GM23338 (cell line): ENCODE measurements at regions not wholly inside any gene's neighbourhood (a gene's known extent, or its start where the extent isn't known, plus 50 kb on each side); places are given as distances from the start of the nearest gene placed in this dataset.
A peak's percentile ranks its signal among the peaks of the same experiment; 100 is the strongest.

ENCODE experiments used
- ATAC-seq: fragments of 200-7000 bp; cut with Tn5 transposase; 3 replicates; pipeline ENCODE4 v1.9.1; 2020
- DNase-seq: peaks from one replicate; pipeline ENCODE4 v3.0.0-alpha.2; 2015; ENCODE audit warnings: low spot score
- H2AFZ ChIP-seq: fragments of 200-600 bp; sonication (generic); 2 replicates; pipeline ENCODE4 v1.8.0; 2016; ENCODE audit warnings: antibody characterized with exemption, mild to moderate bottlenecking, moderate library complexity
- H3F3A ChIP-seq: fragments of 200-600 bp; sonication (generic); replicated peaks from 2 replicates; pipeline ENCODE4 v1.8.0; 2017; ENCODE audit warnings: antibody characterized with exemption, mixed run types, low read depth
- H3K27ac ChIP-seq: fragments of 200-600 bp; sonication (generic); 2 replicates; pipeline ENCODE4 v1.6.1; 2016; ENCODE audit warnings: low read depth
- H3K27me3 ChIP-seq: fragments of 200-600 bp; sonication (generic); 2 replicates; pipeline ENCODE4 v1.8.0; 2016; ENCODE audit warnings: mild to moderate bottlenecking, mixed run types, moderate library complexity; ENCODE audit not compliant: insufficient read depth
- H3K36me3 ChIP-seq: fragments of 200-600 bp; sonication (generic); 2 replicates; pipeline ENCODE4 v1.8.0; 2016; ENCODE audit warnings: mild to moderate bottlenecking; ENCODE audit not compliant: insufficient read depth
- H3K4me1 ChIP-seq: fragments of 200-600 bp; sonication (generic); 2 replicates; pipeline ENCODE4 v1.8.0; 2016; ENCODE audit warnings: mild to moderate bottlenecking, moderate library complexity; ENCODE audit not compliant: insufficient read depth
- H3K4me2 ChIP-seq: fragments of 200-600 bp; sonication (generic); 2 replicates; pipeline ENCODE4 v1.7.1; 2017; ENCODE audit warnings: mixed run types
- H3K4me3 ChIP-seq: fragments of 200-600 bp; sonication (generic); 2 replicates; pipeline ENCODE4 v1.6.1; 2016; ENCODE audit warnings: mixed run types
- H3K79me2 ChIP-seq: fragments of 200-600 bp; sonication (generic); replicated peaks from 2 replicates; pipeline ENCODE4 v1.8.0; 2017; ENCODE audit warnings: mild to moderate bottlenecking; ENCODE audit not compliant: insufficient read depth
- H3K9me2 ChIP-seq: fragments of 200-600 bp; sonication (generic); 2 replicates; pipeline ENCODE4 v1.8.0; 2017; ENCODE audit not compliant: insufficient read depth
- H4K20me1 ChIP-seq: fragments of 200-600 bp; sonication (generic); replicated peaks from 2 replicates; pipeline ENCODE4 v1.8.0; 2017; ENCODE audit warnings: mild to moderate bottlenecking; ENCODE audit not compliant: insufficient read depth
- H3K27ac Mint-ChIP-seq: 2 replicates; pipeline ENCODE4 v1.8.0; 2020; ENCODE audit warnings: inconsistent platforms, mild to moderate bottlenecking, moderate library complexity, mixed read lengths
- H3K27me3 Mint-ChIP-seq: 3 replicates; pipeline ENCODE4 v1.8.0; 2022; ENCODE audit warnings: low read depth, mild to moderate bottlenecking, moderate library complexity, mixed read lengths, inconsistent platforms; ENCODE audit not compliant: insufficient read depth, poor library complexity
- H3K36me3 Mint-ChIP-seq: 3 replicates; pipeline ENCODE4 v1.8.0; 2021; ENCODE audit warnings: low read depth, mild to moderate bottlenecking, inconsistent platforms, moderate library complexity, mixed read lengths
- H3K4me1 Mint-ChIP-seq: 3 replicates; pipeline ENCODE4 v1.8.0; 2020; ENCODE audit warnings: mild to moderate bottlenecking, inconsistent platforms, mixed read lengths
- H3K4me3 Mint-ChIP-seq: 3 replicates; pipeline ENCODE4 v1.8.0; 2021; ENCODE audit warnings: moderate library complexity, mild to moderate bottlenecking, inconsistent platforms, mixed read lengths
- H3K9me3 Mint-ChIP-seq: 3 replicates; pipeline ENCODE4 v1.8.0; 2020; ENCODE audit warnings: moderate library complexity, mild to moderate bottlenecking, inconsistent platforms, mixed read lengths
- CREB1 ChIP-seq: fragments of 250-450 bp; sonication (Bioruptor Pico); IDR thresholded peaks from 2 replicates; pipeline ENCODE4 v1.5.0; 2020; ENCODE audit warnings: low read depth, mild to moderate bottlenecking, moderate library complexity
- EZH2 ChIP-seq: fragments of 200-600 bp; sonication (generic); IDR thresholded peaks from one replicate; pipeline ENCODE4 v1.8.0; 2017; ENCODE audit warnings: antibody characterized with exemption, mild to moderate bottlenecking, low read depth; ENCODE audit not compliant: unreplicated experiment
- NANOG ChIP-seq: IDR thresholded peaks from 2 replicates; pipeline ENCODE4 v1.6.1; 2016; ENCODE audit warnings: antibody characterized with exemption, borderline replicate concordance
- REST ChIP-seq: IDR thresholded peaks from one replicate; pipeline ENCODE4 v1.6.1; 2018; ENCODE audit warnings: antibody characterized with exemption; ENCODE audit not compliant: unreplicated experiment
- STAT1 ChIP-seq: IDR thresholded peaks from one replicate; pipeline ENCODE4 v1.6.1; 2016; ENCODE audit warnings: antibody characterized with exemption; ENCODE audit not compliant: unreplicated experiment
- ZNF114 ChIP-seq: fragments of 250-450 bp; sonication (Bioruptor Pico); IDR thresholded peaks from 2 replicates; pipeline ENCODE4 v1.5.0; 2020; ENCODE audit warnings: mild to moderate bottlenecking, moderate library complexity
- TF ChIP-seq, protein P1 (sequence below), 2 experiments: fragments of 200-600 bp in 1 of 2; sonication (generic) in 1 of 2; conservative IDR thresholded peaks; 2 replicates each; pipeline versions ENCODE4 v1.5.1 to v1.6.1; 2016 to 2017; ENCODE audit warnings: antibody characterized with exemption in 2 of 2, low read depth in 2 of 2, mild to moderate bottlenecking in 2 of 2, moderate library complexity in 1 of 2

DNA sequence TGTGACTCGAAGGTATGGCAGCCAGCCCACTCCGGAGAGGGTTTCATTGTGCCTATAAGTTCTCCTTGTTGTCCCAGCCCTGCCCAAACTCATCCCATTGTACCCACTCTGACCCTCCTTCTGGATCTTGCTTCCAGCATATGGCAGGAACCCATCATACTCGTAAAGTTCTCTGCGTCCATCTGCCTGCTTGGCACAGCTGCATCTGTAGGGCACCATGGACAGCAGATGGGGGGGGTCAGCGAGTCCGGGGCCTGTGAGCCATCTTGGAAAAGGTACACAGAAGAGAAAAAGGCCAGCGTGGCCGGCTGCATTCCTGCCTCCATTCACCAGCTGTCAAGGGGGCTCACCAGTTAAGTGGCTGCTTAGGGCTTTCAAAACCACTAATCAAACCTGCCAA lies 94.9 kb upstream of the IGSF21 start:
- H3K4me2 ChIP-seq, result no peak overlapping the region

DNA sequence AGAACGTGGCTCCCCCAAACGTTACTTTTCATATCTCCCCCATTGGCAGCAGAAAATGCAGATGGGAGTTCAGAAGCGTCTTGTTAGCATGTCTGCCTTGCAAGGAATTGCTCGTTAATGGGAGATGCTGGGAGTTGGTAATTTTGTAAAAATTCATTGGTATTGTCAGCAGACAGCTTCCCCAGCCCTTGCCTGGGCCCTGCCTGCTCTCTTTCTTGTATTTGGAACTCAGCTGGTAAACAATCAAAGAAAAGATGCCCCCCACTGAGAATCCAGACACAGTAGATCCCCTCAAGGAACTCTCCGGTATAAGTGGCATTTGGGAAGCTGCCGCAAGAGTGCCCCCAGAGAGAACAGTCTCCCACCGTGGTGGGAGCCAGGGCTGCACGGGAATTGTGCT lies 94.4 kb upstream of the IGSF21 start:
- H3K9me2 ChIP-seq, result 0 out of 2 replicates have a peak, but pooled peaks cover 2% of the 10 kb centered on the region
- Mint-ChIP-seq H3K27me3 (peaks cover 13% of the 10 kb centered on the region), H3K27ac (no peak overlapping the region), H3K4me1 (peaks cover 25% of the 10 kb centered on the region), H3K4me3 (no peak overlapping the region), H3K9me3 (peaks cover 2% of the 10 kb centered on the region; the same call in 2 of the 3 replicates), H3K36me3 (no peaks in the 10 kb centered on the region)
- no peaks in the 10 kb centered on the region for H3K79me2 ChIP-seq
- no peaks in the 10 kb centered on the region for H3K27me3 ChIP-seq
- no peaks in the 10 kb centered on the region for H3F3A ChIP-seq
- ATAC-seq (no peak), DNase-seq (no peak)
- H2AFZ ChIP-seq, result no peak overlapping the region
- H3K36me3 ChIP-seq, result no peaks in the 10 kb centered on the region
- H3K27ac ChIP-seq, result no peak overlapping the region
- no peak overlapping the region for H3K4me2 ChIP-seq
- H4K20me1 ChIP-seq, result no peaks in the 10 kb centered on the region
- H3K4me1 ChIP-seq, result peaks cover 13% of the 10 kb centered on the region
- H3K4me3 ChIP-seq, result no peak overlapping the region
- no peak for TF ChIP-seq NANOG

More for the DNA sequence above, 94.9 kb upstream of the IGSF21 start:
- Histone ChIP-seq H3K4me1 (peaks cover 13% of the 10 kb centered on the region), H2AFZ (no peak overlapping the region), H4K20me1 (no peaks in the 10 kb centered on the region), H3K36me3 (no peaks in the 10 kb centered on the region), H3K27me3 (no peaks in the 10 kb centered on the region), H3K4me3 (no peak overlapping the region), H3K79me2 (no peaks in the 10 kb centered on the region), H3F3A (no peaks in the 10 kb centered on the region), H3K9me2 (0 out of 2 replicates have a peak, but pooled peaks cover 2% of the 10 kb centered on the region), H3K27ac (no peak overlapping the region)
- Mint-ChIP-seq H3K27me3 (peaks cover 13% of the 10 kb centered on the region), H3K27ac (no peak overlapping the region), H3K4me3 (no peak overlapping the region), H3K9me3 (peaks cover 2% of the 10 kb centered on the region; the same call in 2 of the 3 replicates), H3K4me1 (peaks cover 27% of the 10 kb centered on the region), H3K36me3 (no peaks in the 10 kb centered on the region)
- ATAC-seq (no peak), DNase-seq (peak; percentile 9)
- no peak for TF ChIP-seq STAT1
- TF ChIP-seq ZNF114 (CRISPR knock-in tag), result no peak
- no peak for TF ChIP-seq EZH2
- peak; percentile 60 for TF ChIP-seq REST
- TF ChIP-seq, protein P1, sequence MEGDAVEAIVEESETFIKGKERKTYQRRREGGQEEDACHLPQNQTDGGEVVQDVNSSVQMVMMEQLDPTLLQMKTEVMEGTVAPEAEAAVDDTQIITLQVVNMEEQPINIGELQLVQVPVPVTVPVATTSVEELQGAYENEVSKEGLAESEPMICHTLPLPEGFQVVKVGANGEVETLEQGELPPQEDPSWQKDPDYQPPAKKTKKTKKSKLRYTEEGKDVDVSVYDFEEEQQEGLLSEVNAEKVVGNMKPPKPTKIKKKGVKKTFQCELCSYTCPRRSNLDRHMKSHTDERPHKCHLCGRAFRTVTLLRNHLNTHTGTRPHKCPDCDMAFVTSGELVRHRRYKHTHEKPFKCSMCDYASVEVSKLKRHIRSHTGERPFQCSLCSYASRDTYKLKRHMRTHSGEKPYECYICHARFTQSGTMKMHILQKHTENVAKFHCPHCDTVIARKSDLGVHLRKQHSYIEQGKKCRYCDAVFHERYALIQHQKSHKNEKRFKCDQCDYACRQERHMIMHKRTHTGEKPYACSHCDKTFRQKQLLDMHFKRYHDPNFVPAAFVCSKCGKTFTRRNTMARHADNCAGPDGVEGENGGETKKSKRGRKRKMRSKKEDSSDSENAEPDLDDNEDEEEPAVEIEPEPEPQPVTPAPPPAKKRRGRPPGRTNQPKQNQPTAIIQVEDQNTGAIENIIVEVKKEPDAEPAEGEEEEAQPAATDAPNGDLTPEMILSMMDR (conservative IDR thresholded peaks at IDR 0.05; ENCODE audit: low read depth in 2 of 2), result no peak
- TF ChIP-seq CREB1 (CRISPR knock-in tag), result no peak
